A673 (cell line): ENCODE measurements at regions not wholly inside any gene's neighbourhood (a gene's known extent, or its start where the extent isn't known, plus 50 kb on each side); places are given as distances from the start of the nearest gene placed in this dataset.

Source experiments
- BruUV-seq: library from RNA; stranded (reverse); fragments of 400-500 nt; replicated peaks from 2 replicates; lab custom pipeline; 2021; lab: Mats Ljungman, UMichigan
- CTCF ChIA-PET: fragments of 300-600 bp; sonication (Branson Sonifier 250); formaldehyde crosslinking; loops from one replicate; lab custom pipeline; 2022; ENCODE audit warnings: antibody characterized with exemption; lab: Charles Lee
- POLR2A ChIA-PET: fragments of 300-600 bp; sonication (Branson Sonifier 250); formaldehyde crosslinking; loops from one replicate; lab custom pipeline; 2022; ENCODE audit warnings: antibody characterized with exemption; ENCODE audit not compliant: low non-redundant PET; lab: Charles Lee
- DNase-seq: peaks from one replicate; pipeline ENCODE4 v3.0.0-alpha.2; 2015; ENCODE audit warnings: low spot score
- H3K27ac ChIP-seq: fragments of 200-600 bp; sonication (generic); 2 replicates; pipeline ENCODE4 v1.5.1; 2016; ENCODE audit warnings: mixed run types, low read depth, mild to moderate bottlenecking, mixed read lengths, antibody characterized with exemption, low read length; ENCODE audit not compliant: poor library complexity, severe bottlenecking
- H3K27me3 ChIP-seq: fragments of 200-600 bp; sonication (generic); replicated peaks from 2 replicates; pipeline ENCODE4 v1.6.1; 2017; ENCODE audit warnings: mixed run types, low read depth, mild to moderate bottlenecking, mixed read lengths, antibody characterized with exemption, low read length; ENCODE audit not compliant: insufficient read depth, poor library complexity
- H3K36me3 ChIP-seq: fragments of 200-600 bp; sonication (generic); 2 replicates; pipeline ENCODE4 v1.6.1; 2016; ENCODE audit warnings: mixed run types, mild to moderate bottlenecking, mixed read lengths, antibody characterized with exemption, low read length; ENCODE audit not compliant: insufficient read depth, poor library complexity, severe bottlenecking
- H3K4me1 ChIP-seq: fragments of 200-600 bp; sonication (generic); 2 replicates; pipeline ENCODE4 v1.6.1; 2017; ENCODE audit warnings: mixed run types, mild to moderate bottlenecking, mixed read lengths, antibody characterized with exemption, low read length; ENCODE audit not compliant: insufficient read depth, poor library complexity, severe bottlenecking
- H3K4me3 ChIP-seq: fragments of 200-600 bp; sonication (generic); 2 replicates; pipeline ENCODE4 v1.5.1; 2016; ENCODE audit warnings: low read depth, mixed run types, mild to moderate bottlenecking, mixed read lengths, low read length; ENCODE audit not compliant: poor library complexity, severe bottlenecking
- H3K9me3 ChIP-seq: fragments of 200-600 bp; sonication (generic); 2 replicates; pipeline ENCODE4 v1.6.1; 2016; ENCODE audit warnings: mixed run types, low read depth, mild to moderate bottlenecking, mixed read lengths, antibody characterized with exemption, low read length; ENCODE audit not compliant: poor library complexity, severe bottlenecking
- EZH2 ChIP-seq: fragments of 200-600 bp; sonication (generic); IDR thresholded peaks from 2 replicates; pipeline ENCODE4 v1.6.1; 2017; ENCODE audit warnings: borderline replicate concordance, low read depth, mild to moderate bottlenecking, mixed read lengths, antibody characterized with exemption, low read length; ENCODE audit not compliant: poor library complexity, severe bottlenecking
- intact Hi-C: fragments of 100-400 bp; cut with micrococcal nuclease; formaldehyde crosslinking; loops from one replicate; pipeline ENCODE4 v1.10.0; 2022; ENCODE audit not compliant: unreplicated experiment
- TF ChIP-seq, protein P1 (sequence below): fragments of 300-800, 200-600 bp; sonication (generic); conservative IDR thresholded peaks from 2 replicates; pipeline ENCODE4 v1.5.1; 2017; ENCODE audit warnings: low read depth, mild to moderate bottlenecking, antibody characterized with exemption, low read length, moderate library complexity, mixed read lengths

DNA sequence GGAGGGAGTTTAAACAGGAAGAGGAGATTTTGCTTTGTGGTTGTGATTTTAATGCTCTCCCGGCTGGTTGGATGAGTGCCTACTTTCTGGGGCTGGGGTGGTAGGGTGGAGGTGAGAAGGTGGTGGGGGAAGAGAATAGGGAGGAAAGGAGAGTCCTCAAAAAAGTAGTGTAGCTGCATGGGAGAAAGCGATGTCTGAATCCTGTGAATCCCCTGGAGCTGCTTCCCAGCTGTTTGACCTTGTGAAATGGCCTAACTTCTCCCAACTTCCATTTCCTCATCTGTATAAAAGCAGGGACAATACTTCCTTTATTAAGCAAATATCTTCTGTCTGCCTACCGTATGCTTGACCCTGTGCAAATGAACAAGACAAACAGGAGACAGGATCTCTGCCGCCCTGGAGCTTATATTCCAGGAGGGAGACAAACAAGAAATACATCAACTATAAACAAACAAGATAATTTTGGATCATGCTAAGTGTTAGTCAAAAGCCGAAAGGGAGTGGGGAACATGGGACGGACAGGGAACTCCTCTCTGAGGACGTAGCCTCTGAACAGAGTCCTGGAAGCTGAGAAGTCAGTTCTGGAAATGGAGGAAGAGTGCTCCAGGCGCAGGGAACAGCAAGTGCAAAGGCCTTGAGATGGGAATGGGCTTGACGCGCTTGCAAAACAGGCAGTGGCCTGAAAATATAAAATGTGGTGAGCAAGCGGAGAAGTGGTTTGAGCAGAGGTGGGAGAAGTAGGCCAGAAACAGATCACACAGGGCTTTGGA is 103.5 kb downstream of the SPRY4 start:
- TF ChIP-seq, protein P1, sequence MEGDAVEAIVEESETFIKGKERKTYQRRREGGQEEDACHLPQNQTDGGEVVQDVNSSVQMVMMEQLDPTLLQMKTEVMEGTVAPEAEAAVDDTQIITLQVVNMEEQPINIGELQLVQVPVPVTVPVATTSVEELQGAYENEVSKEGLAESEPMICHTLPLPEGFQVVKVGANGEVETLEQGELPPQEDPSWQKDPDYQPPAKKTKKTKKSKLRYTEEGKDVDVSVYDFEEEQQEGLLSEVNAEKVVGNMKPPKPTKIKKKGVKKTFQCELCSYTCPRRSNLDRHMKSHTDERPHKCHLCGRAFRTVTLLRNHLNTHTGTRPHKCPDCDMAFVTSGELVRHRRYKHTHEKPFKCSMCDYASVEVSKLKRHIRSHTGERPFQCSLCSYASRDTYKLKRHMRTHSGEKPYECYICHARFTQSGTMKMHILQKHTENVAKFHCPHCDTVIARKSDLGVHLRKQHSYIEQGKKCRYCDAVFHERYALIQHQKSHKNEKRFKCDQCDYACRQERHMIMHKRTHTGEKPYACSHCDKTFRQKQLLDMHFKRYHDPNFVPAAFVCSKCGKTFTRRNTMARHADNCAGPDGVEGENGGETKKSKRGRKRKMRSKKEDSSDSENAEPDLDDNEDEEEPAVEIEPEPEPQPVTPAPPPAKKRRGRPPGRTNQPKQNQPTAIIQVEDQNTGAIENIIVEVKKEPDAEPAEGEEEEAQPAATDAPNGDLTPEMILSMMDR, result no peak
- TF ChIP-seq EZH2, result no peak
- Histone ChIP-seq H3K27me3 (no peaks in the 10 kb centered on the region), H3K4me1 (peaks cover 37% of the 10 kb centered on the region), H3K4me3 (no peak overlapping the region), H3K9me3 (no peaks in the 10 kb centered on the region), H3K27ac (no peak overlapping the region), H3K36me3 (no peaks in the 10 kb centered on the region)
- ChIA-PET POLR2A (interaction anchor here (0.6 kb wide), 1 partner anchor 109 kb away, joined by 4 read pairs; no protein-coding TSS in a partner anchor), CTCF (no interaction called here)
- no TSS peak for BruUV-seq
- intact Hi-C loops, result no loop called here
- DNase-seq, result peak; percentile 43

DNA sequence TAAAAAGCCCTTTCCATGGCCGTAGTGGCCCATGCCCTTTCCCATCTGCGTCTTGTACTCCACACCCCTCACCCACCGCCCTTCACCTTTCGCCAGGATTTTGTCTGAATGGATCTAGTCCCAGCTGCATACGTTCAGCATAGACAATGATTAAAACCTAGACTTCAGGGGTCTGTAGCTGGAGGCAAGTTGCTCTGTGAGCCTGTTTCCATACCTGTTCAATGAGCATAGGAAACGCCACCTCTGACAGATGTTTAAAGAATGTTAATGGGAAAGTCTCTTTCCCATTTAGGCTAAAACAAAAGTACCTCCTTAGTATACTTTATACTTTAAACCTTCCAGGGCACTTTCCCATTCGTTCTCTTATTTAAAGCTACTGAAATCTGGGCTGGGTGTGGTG is 105.7 kb downstream of the SPRY4 start:
- no peak for TF ChIP-seq EZH2
- TF ChIP-seq, protein P1, result no peak
- DNase-seq, result no peak
- H3K27me3 ChIP-seq, result no peaks in the 10 kb centered on the region
- no peaks in the 10 kb centered on the region for H3K36me3 ChIP-seq
- ChIA-PET POLR2A (no interaction called here), CTCF (no interaction called here)
- H3K4me3 ChIP-seq, result no peak overlapping the region
- no TSS peak for BruUV-seq
- H3K27ac ChIP-seq, result no peak overlapping the region
- intact Hi-C loops, result no loop called here
- no peaks in the 10 kb centered on the region for H3K9me3 ChIP-seq
- H3K4me1 ChIP-seq, result peaks cover 43% of the 10 kb centered on the region

DNA sequence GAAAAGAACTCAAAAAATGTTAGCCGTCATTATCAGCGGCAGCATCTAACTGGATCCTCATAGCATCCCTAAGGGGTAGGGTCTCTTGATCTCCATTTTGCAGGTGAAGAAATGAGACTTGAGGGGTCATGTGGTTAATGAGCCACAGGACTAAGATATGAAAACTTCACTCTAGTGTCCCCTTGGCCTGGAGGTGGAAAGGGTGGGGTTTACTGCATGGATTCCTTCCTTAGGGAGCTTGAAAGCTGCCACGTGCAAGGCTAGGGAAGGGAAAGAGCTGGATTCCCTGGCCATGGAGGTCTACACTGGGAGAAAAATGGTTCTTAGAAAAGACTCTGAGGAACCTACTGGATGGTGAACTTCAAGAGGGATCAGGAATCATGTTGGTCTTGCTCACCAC is 107.9 kb downstream of the SPRY4 start:
- ChIA-PET CTCF (no interaction called here), POLR2A (no interaction called here)
- Histone ChIP-seq H3K27ac (no peak overlapping the region), H3K27me3 (no peaks in the 10 kb centered on the region), H3K9me3 (no peaks in the 10 kb centered on the region), H3K4me1 (peaks cover 21% of the 10 kb centered on the region), H3K4me3 (no peak overlapping the region), H3K36me3 (no peaks in the 10 kb centered on the region)
- no TSS peak for BruUV-seq
- DNase-seq, result no peak
- intact Hi-C loops, result no loop called here
- TF ChIP-seq, protein P1, result no peak
- no peak for TF ChIP-seq EZH2
